HG02642 (cell line): ENCODE measurements at regions not wholly inside any gene's neighbourhood (a gene's known extent, or its start where the extent isn't known, plus 50 kb on each side); places are given as distances from the start of the nearest gene placed in this dataset.
A peak's percentile ranks its signal among the peaks of the same experiment; 100 is the strongest.
"Not testable (repeated sequence)": the region's sequence is repeated elsewhere in the genome, so short reads cannot be mapped to it uniquely, and the experiment has no call there.

Experiments
- ATAC-seq: cut with Tn5 transposase; IDR thresholded peaks from one replicate; pipeline ENCODE4 v1.9.1; 2021; ENCODE audit warnings: mild to moderate bottlenecking; ENCODE audit not compliant: unreplicated experiment, poor library complexity

- no peak for ATAC-seq
Observed at GRCh38 chr3:163538387-163538786, 1539.9 kb downstream of the SI start.

- ATAC-seq, result no peak
Observed at GRCh38 chr3:163533381-163533780, 1544.9 kb downstream of the SI start.

GRCh38 chr3:163523375-163523774 lies 1554.9 kb downstream of the SI start:
- ATAC-seq, result no peak

- no peak for ATAC-seq
Observed at GRCh38 chr3:163521261-163521660, 1557.0 kb downstream of the SI start.

DNA sequence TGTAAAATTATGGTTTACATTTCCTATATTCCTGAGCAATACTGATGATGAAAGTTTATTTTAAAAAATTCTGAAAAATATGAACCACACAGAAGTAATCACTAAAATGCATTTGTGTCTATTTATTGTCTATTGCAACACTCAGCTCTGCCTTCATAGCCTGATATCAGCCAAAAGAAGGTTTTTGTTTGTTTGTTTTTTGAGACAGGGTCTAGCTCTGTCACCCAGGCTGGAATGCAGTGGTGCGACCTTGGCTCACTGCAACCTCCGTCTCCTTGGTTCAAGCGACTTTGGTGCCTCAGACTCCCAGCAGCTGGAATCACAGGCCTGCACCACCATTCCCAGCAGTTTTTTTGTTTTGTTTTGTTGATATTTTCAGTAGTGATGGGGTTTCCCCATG lies 1560.2 kb downstream of the SI start:
- ATAC-seq, result no peak

DNA sequence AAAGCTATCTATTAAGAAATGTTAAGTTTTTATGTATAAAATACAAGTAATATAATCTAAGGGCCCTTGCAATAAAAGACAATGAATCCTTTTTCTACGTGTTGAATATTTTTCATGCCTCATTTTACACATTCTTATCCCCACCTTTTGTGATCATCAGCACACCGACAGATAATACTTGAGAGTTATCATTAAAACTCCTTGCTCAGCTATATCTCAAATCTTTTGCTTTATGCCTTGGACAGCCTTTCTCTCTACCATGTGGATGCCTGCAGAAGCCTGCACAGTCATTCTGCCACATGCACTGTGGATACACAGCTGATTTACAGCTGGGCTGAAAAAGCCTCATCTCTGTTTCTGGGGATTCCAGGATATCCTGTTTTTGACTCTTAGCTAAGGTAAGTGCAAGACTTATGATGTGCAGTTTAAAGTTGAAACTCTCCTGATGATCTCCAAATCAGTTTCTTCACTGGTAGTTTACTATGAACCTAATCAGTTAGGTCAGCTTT lies 1565.1 kb downstream of the SI start:
- ATAC-seq, result no peak

DNA sequence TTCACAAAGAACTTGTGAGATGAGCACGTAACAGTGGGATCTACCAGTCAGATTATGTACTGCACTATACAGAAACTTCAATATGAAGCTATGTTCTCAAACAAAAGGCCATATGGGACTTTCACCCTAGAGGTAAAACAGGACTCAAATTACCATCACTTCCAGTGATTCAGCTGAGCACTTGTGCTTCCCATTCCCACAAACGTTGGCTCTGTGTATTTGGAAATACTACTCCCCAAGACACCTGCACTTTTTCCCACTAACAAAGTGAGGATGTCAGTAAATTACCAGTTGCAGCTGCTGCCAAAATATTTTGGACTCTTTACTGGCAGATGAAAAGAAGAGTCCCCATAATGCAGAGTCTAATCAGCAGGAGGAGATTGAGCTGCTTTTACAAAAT lies 1570.1 kb downstream of the SI start:
- no peak for ATAC-seq

- ATAC-seq, result no peak
Observed at GRCh38 chr3:163504974-163505373, 1573.3 kb downstream of the SI start.

- ATAC-seq, result not testable (repeated sequence)
Observed at GRCh38 chr3:163499736-163500219, 1578.5 kb downstream of the SI start.

DNA sequence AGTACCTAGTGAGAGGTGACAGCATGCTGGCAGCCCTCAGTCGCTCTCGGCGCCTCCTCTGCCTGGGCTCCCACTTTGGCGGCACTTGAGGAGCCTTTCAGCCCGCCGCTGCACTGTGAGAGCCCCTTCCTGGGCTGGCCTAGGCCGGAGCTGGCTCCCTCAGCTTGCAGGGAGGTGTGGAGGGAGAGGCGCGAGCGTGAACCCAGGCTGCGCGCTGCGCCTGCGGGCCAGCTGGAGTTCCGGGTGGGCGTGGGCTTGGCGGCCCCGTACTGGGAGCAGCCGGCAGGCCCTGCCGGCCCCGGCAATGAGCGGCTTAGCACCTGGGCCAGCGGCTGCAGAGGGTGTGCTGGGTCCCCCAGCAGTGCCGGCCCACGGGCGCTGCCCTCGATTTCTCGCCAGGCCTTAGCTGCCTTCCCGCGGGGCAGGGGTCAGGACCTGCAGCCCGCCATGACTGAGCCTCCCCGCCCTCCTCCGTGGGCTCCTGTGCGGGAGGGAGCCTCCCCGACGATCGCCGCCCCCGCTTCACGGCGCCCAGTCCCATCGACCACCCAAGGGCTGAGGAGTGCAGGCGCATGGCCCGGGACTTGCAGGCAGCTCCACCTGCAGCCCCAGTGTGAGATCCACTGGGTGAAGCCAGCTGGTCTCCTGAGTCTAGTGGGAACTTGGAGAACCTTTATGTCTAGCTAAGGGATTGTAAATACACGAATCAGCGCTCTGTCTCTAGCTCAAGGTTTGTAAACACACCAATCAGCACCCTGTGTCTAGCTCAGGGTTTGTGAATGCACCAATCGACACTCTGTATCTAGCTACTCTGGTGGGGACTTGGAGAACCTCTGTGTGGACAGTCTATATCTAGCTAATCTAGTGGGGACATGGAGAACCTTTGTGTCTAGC lies 1579.2 kb downstream of the SI start:
- ATAC-seq, result not testable (repeated sequence)

GRCh38 chr3:163491714-163492113 lies 1586.6 kb downstream of the SI start:
- ATAC-seq, result no peak

DNA sequence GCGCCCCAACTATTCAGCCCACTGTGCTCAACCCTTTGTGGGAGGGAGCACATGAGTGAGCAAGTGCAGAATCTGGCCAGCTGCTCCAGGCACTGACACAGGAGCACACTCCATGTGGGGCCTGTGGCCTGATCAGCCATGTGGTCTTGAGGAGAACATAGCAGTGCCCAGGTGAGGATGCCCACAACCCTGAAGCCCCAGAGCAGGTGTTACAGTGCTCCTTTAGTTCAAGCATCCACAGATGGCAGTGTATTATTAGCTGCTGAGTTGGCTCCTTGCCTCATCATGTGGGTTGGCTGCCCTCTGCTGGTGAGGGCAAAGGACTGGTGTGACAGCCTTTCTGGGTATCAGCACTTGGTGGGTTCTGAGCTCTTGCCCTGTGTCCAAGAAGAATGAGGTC lies 1588.2 kb downstream of the SI start:
- ATAC-seq, result peak; percentile 82

- no peak for ATAC-seq
Observed at GRCh38 chr3:163482695-163483094, 1595.6 kb downstream of the SI start.

- no peak for ATAC-seq
Observed at GRCh38 chr3:163481738-163482137, 1596.6 kb downstream of the SI start.

DNA sequence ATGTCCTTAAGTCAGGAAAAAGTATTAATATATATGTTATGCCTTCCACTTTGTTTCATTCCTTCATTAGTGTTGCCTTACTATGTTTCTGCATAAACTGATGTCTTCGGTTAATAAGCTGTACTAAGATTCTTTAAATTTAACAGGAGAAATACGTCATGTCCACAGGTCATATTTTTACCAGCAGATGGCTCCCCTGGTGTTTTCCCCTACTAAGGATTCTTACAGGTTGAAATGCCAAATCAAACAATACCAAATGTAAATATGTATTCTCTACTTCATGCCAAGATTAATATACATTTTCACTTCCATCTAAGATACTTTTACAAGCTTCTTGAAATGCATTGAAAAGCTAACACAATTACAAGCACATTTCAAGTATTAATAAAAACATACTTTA lies 1602.1 kb downstream of the SI start:
- ATAC-seq, result no peak

DNA sequence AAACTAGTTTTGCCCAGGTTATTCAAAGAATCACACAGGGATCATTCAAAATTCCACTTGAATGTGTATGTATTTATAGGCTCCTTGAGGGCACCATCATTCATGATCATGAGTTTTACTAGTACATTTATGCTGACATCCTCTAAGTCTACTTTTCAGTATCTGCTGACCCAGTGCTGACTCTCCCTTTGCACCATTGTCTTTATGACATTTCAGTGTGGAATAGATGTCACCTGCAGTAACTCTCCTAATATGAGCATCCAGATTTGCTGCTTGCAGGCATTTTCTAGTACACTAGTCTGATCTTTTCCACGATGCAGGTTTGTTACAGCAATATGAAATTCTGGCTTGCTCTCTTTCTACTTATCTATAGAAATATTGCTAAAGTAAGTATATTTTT lies 1603.5 kb downstream of the SI start:
- no peak for ATAC-seq

- ATAC-seq, result no peak
Observed at GRCh38 chr3:163468531-163469335, 1609.6 kb downstream of the SI start.

- no peak for ATAC-seq
Observed at GRCh38 chr3:163462446-163462845, 1615.8 kb downstream of the SI start.

- ATAC-seq, result no peak
Observed at GRCh38 chr3:163450698-163451097, 1627.6 kb downstream of the SI start.

DNA sequence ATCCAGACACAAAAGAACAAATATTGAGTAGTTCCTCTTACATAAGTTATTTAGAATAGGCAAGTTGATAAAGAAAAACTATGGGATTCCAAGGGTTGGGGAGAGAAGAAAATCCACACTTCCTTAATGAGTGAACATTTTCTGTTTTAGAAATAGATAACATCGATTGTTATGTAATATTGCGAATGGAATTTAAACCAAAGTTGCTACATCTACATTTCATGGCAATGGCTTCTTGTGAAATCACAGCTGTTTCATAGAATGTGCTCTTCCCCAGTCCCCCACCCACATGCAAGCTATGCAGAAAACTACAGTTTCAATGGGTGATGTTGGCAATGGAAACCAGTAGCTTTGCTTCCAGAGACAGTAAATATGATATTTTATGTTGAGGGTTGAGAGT lies 1639.5 kb downstream of the SI start:
- no peak for ATAC-seq

DNA sequence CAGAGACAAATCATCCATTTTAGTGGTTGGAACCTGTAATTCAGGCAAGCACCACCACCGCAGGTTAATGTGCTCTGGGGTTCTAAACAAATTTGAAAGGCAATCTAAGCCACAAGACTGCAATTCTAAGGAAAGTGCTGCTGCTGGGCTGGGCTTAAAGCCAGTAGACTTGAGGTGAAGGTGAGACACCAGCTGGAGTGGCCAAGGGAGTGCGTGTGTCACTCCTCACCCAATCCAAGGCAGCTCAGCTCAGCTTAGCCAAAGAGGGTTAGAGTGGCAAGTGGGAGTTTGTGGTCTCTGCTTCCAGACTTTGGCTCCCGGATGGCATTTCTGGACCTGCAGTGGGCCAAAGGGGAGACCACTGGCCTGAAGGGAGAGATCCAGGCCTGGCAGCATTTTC lies 1655.6 kb downstream of the SI start:
- no peak for ATAC-seq
